D341Med (cell line): ENCODE measurements at regions not wholly inside any gene's neighbourhood (a gene's known extent, or its start where the extent isn't known, plus 50 kb on each side); places are given as distances from the start of the nearest gene placed in this dataset.
"Not testable (repeated sequence)": the region's sequence is repeated elsewhere in the genome, so short reads cannot be mapped to it uniquely, and the experiment has no call there.

Source experiments
- DNase-seq: peaks from one replicate; pipeline ENCODE4 v3.0.0; 2012; ENCODE audit warnings: low spot score

DNA sequence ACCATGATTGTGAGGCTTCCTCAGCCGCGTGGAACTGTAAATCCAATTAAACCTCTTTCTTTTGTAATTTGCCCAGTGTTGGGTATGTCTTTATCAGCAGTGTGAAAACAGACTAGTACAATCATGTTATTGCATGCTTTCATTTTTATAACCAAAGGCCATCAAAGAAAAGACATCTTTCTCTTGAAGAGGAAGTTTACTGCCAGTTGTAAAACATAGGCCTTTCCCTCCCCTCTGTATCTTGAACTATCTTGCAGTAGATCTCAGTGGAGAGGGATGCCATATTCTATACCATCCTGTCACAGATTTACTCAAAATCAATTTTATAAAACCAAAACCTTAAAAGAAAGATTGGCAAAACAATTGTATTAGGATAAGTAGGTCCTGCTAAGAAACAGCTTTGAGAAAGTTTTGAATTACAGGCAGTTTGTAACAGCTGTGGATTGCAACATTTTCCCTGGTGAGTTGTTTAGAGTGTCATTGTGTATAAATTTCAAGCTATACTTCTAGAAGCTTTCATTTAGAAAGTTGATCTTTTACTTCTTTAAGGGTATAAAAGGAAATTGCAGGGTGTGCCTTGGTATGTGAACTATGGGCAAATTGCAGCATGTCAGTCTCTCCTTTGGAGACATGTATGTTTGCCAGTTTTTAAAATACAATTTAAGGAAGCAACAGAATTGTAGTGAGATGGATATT, 128.0 kb downstream of the ATP23 start:
- DNase-seq = no peak

DNA sequence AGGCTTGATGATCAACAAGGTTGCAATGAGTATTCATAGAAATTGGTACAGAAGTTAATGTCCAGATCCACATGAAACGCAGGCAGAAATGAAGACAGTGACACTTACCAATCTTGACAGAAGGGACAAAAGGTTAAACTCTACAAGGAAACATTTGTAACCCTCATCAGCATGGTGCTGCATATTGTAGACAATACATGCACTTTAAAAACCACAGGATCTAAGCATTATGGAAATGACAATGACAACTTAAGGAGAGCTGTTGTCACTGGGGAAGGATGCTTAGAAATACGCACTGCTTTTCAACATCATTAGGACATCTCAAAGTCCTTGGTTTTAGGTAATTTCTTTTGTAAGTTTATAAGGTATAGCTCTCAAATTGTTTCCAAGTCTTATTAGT, 130.6 kb downstream of the ATP23 start:
- DNase-seq = no peak

DNA sequence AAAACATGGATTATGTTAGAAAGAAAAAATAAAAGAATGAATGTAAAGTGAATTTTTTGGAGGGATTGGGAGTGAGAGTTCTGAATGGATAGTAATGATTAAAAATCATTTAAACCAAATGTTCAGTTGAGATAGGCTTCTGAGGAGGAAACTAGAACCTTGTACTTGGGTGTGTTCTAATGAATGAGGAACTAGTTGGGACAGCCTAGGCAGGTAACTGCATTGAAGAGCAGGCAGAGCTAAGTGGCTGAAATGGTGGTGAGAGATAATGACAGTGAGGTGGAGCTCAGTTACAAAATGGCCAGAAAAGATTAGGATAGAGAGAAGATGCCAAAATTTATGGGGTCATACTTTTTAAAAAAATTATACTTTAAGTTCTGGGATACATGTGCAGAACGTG, 132.9 kb downstream of the ATP23 start:
- DNase-seq = no peak

DNA sequence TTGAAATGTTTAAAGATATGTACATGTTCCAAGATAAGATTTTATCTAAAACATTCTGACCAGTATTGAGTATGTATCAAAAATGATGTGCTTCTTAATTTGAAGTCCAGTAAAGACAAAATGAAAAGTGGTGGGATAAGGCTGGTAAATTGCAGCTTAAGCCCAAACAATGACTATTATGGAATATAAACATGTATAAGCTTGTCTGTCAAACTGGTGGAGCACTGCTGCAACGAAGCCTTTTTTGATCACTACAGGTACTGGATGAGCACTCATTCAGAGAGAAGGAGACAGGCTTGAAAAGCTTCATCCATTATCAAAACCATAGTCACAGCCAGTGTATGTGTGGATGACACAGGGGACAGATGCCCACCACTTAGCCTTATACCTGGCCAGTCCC, 138.4 kb downstream of the ATP23 start:
- no peak for DNase-seq

DNA sequence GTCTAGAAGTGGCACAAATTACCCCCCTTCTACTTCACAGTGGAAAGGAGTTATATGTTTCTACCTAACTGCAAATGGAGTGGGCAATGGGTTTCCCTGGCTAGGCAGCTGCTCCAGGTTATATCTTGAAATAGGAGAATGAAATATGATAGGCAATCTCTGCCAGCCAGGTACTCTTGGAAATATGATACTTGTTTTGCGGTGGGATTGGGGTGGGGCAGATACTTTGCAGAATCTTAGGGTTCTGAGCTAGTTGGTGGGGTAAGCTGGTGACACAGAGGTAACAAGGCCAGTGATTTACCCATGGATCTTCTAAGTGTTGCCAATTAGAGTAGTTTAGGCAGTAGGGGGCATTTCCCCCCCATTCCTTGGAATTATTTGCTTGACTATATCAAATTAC, 140.1 kb downstream of the ATP23 start:
- DNase-seq = no peak

DNA sequence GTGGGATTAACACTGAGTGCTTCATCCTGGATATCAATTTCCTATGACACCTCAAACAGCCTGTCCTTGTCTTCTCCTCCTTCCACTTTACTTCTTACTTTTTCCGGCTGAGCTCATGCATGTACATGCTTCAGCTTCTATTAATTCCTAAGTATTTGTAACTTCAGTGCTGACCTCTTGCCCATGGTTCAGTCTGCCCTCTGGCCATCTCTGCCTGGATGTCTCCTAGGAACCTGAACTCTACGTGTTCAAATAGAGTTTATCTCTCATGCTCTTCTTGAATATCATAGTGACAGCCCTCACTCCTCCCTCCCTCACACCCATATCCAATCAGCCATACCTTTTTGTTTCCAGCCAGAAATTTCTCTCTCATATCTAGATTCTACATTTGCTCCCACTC, 141.6 kb downstream of the ATP23 start:
- DNase-seq = no peak

DNA sequence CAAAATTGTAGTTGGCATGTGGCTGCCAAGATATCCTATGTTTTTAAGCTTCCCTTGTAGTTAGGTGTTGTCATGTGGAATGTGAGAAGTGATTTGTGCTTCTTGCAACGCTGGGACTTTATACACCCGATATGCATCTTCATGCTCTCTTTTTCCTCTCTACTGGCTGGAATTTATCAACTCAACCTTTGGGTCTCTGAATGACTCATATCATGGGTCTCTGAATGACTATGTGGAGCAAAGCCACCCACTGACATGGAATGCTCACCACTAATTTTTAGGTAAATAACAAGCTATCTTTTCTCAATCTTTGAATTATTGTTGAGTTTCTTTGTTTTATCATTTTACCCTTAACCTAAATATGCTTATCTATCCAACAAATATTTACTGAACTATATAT, 144.6 kb downstream of the ATP23 start:
- no peak for DNase-seq

DNA sequence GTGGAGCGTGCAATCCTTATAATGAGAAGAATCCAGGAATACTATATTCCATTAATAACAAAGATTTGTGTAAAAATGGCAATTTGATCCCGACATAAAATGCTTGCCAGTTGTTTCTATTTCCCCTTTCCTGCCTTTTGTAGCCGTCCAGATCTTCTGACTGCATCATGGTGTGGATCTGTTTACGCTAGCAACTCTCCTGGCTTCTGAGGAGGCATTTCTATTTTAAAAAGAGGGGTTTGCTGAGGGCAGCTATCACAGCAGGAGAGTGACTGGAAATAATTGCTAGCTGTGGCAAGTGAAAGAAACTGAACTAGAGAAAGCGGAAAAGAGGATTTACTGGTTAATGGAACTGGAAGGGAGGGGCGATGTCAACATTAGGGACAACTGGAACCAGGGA, 145.6 kb downstream of the ATP23 start:
- no peak for DNase-seq

DNA sequence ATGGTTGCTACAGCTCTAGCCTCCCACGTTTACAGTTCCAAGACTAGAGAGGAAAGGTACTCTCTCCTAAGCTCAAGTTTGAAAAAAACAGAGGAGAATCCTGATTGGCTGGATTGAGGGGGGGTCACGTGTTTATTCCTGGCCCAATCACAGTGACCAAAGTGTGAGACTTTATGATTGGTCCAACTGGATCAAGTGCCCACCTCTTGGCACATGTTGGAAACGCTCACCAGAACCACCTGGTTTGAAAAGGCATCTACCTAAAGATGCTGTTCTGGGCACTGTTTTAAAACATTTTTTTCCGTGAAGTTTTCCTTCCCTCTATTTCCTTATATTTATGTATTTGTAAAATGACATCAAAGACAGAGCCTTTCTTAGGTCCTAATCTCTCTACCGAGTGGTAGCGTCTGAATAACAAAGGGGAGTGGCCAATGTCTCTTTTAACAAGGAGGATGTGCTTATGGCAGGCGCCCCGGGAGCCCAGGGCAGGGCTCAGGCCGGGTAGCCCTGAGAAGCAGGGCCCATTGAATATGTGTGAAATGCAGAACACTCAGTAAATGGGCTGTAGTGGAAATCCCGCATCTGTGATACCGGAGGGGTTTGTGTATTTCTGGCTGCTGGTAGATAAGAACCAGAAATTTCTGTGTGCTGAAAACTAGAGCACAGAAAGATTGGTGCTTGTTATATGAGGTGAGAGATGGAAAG, 146.2 kb downstream of the ATP23 start:
- no peak for DNase-seq

DNA sequence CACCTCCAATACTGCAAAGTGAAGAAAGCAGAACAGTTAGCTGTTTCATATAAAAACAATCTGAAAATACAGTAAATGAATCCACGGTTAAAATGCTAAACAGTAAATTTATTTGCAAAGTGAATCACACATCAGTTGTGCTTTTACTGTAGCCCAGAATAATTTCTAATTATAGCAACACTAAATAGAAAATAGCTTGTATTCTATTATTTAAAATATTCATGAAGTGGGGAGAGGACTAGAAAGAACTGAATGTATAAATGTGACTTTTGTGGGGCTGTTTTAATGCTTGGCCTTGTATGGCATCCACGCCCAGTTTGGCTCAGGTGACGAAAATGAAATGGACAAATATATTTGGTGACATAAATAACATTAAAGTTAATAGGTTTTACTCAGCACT, 148.2 kb downstream of the ATP23 start:
- DNase-seq = no peak

DNA sequence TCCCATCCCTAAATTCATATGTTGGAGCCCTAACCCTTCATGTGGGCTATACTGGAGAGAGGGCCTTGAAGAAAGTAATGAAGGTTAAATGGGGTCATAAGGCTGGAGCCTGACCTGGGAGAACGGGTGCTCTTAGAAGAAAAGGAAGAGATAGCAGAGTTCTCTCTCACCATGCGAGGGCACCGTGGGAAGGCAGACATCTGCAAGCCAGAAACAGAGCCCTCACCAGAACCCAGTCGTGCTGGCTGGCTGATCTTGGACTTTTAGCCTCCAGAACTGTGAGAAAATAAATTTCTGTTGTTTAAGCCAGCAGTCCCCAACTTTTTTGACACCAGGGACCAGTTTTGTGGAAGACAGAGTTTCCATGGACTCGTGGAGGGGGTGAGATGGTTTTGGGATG, 149.3 kb downstream of the ATP23 start:
- DNase-seq = no peak

DNA sequence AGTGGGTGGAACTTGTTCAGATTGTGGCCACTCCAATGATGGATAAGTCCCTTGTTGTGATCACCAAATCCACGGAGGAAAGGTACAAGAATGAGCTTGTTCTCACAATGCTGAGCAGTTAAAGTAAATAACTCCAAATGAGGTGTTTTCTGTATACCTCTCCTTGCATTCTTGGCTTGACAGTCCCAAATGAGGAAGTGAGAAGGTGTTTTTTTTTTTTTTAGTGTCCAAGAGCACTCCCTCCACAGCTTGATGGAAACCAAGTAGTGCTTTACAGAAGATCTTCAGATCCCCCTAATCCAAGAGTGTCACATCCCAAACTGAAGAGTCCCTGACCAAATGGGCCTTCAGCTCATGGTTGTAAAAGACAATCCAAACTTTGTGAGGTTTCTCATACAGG, 153.6 kb downstream of the ATP23 start:
- DNase-seq = no peak

DNA sequence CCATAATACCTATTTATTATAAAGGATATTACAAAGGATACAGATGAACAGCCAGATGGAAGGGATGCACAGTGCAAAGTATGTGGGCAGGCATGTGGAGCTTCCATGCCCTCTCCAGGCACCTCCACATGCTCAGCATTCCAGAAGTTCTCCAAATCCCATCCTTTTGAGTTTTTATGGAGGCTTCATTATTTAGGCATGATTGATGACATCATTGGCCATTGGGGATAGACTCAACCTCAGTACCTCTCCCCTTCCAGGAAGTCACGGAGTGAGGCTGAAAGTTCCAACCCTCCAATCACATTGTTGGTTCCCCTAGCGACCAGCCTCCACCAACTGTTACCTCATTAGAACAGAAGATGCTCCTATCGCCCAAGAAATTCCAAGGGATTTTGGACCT, 156.4 kb downstream of the ATP23 start:
- no peak for DNase-seq

DNA sequence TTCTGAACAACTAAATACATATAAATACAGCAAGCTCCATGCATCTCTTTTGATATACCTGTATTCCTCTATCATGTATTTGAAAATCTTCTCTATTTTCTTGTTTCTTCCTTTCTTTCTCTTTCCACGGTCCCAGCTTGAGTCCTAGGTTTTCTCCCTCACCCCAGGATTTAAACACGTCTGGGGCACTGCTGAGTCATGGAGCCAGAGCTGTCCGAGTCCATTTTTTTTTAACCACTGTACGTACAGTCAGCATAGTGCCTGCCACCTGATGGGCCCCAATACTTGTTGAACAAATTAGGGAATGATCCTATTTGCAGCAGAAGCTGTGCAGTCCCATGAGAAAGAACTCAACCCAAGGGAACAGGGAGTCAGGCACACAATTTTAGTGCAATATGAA, 158.1 kb downstream of the ATP23 start:
- DNase-seq = no peak

DNA sequence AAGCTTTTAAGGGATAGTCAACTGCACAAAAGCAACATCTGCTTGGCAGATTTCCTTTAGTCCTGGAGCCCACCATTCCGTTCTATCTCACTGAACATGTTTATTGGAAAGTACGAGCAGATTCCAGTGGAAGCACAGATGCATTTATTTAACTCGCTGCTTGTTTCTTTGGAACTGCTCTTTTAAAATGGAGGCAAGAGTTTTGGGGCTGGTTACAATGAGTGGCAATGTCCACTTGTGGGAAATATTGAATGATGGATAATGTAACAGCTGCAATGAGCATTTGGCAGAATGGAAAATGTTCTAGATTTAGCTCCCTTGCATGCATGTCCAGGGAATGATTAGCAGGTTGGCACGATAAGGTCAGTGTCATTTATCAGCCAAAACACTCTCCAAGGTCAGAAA, 163.0 kb downstream of the ATP23 start:
- no peak for DNase-seq

DNA sequence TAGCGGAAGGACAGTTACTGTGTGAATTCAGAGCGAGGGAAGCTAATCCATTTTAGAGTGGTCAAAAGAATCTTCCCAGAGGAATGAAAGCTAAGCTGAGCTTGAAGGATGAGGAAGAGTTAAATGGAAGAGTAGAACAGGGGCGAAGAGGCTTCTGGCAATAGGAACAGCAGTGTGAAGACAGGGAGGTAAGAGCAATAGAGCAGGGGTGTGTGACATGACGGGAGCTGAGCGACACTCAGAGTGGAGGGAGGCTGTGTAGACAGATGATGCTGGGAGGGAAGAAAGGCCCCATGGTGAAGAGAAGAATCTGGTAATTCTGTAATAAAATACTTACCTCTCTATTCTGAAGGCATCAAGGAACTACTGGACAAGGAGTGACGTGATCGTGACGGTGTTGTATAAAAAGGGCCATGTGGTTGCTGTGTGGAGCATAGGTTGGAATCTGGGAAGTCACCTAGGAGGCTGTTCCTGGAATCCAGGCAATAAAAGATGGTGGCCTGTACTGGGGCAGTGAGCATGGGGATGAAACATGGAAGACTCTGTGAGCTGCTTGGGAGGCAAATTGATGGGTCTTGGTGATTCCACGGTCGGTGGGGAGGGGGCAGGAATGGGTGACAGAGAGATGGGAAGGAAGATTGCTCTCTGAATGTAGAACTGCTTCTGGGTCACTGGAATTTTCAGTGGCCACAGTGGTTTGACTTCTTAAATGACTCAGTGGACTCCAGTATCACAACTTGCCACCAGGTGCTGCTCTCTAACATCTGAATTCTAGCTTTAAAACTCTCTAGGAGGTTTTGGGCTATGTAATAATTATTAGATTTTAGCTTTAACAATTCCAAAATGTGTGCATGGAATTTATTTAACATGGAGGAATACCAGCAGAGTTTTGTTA, 164.1 kb downstream of the ATP23 start:
- DNase-seq = no peak

DNA sequence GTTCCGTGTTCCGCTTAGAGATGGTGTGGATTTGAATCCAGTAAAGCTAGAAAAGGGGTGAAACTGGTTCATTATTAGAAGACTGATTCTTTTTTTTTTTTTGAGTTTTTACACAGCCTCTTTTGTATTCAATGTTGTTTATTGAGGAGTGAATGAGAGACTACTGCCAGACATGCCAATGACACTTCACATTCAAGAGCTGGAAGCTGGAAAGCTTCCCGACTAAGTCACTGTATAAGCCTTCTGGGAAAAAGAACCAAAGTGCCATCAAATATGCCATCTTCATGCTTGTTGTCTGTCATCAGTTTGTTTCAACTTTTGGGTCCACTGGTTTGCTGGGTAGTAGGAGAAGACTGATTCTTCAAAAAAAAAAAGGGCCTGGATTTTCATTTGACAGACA, 164.8 kb downstream of the ATP23 start:
- DNase-seq = no peak

DNA sequence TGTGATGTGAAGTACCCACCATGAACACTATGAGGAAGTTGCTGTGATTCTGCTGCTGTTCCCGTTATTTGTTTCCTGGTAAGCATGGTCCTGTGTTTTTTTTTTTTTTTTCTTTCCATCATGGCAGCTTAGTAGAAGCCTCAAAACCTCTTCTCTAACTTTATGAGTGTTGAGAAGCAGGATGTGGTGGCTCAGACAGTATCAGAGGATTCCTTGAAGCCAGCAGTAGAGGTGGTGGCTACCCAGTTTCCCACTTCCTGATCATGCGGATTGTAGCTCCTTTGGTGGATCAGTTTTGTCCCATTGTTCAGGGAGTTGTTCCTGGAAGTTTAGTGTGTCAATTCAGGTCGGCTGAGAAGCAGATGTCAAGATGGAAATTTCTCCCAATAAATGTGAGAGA, 175.8 kb downstream of the ATP23 start:
- DNase-seq = no peak

DNA sequence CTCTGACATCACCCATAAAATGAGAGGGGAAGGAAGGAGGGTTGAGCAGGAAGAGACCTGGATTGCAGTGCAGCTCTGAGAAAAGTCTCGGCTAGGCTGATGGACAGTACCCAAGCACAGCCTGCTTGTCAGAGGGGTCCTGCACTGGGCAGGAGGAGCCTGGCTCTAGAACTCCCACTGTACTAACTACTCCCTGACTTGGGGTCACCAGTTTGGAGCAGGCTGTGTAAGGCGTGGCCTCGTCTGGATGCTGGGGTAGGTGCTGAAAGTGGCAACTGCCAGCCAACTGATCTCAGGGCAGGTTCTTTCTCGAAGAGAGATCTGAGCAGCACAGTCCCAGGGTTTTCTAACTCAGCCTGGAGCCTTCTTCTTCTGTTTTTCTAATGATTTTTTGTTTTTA, 176.3 kb downstream of the ATP23 start:
- DNase-seq = no peak

DNA sequence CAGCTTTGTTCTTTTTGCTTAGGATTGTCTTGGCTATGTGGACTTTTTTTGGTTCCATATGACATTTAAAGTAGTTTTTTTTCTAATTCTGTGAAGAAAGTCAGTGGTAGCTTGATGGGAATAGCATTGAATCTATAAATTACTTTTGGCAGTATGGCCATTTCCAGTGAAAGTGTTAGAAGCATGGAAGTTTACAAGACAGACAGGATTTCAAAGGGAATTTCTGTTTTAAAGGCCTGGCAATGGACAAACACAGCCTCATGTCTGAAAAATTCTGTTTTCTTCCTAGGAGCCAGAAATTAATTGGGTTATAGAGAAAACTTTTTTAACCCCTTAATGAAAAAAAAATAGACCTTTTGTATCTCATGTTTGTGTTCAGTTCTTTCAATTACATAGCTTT, 184.4 kb downstream of the ATP23 start:
- DNase-seq = not testable (repeated sequence)

DNA sequence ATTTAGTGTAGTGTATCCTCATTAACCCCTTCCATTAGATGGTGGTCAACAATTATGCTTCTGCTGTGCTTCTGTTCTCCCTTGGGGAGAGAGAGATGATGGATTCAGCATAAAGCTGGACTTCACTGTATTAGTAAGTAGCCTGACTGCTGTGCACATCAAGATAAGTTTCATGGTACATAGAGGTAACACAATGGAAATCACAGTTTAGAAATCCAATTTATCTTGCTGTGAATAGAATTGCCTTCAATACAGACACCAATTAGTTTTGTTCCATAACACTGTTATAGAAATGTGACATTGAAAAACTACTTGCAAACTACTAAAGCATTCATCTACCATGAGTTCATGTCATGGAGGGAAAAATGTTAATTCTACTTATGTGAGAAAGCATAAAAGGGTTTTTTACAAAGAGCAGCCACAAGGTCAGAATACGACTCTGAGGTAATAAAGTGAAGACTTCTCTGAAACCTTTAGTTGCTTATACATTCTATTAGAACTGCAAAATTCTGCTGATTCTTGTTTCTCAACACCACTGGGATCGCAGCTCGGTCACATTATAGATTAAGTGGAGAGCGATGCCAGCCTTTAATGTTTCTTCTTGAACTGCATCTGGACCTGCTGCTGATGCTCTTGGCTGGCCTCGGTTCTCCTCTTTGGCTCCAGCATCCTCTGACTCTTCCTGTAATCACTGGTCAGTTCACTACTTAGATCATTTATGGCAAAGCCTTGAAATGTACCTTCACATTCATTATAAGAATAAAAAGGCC, 190.8 kb downstream of the ATP23 start:
- DNase-seq = no peak

DNA sequence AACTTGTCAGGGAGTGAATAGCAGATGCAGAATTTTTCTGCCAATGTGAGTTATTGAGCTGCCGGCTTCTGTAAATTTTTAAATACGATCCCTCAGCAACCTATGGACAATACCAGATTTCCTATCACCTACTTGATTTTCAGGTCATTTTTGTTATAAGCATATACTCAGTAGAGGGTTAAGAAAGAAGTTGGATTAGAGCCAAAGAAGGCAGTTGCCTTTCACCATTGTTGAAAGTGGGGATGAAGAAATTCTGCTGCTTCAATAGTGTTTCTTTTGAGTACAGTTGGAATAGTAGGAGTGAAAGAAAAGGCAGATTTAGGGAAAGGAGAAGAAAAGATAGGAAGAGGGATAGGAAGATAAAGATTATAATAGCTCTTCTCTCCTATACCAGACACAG, 197.1 kb downstream of the ATP23 start:
- DNase-seq = no peak
